SK-N-SH treated with all-trans-retinoic acid at 6 μM for 48 hours (cell line): ENCODE measurements at regions not wholly inside any gene's neighbourhood (a gene's known extent, or its start where the extent isn't known, plus 50 kb on each side); places are given as distances from the start of the nearest gene placed in this dataset.

Experiments
- ATAC-seq: fragments of 200-7000 bp; cut with Tn5 transposase; 3 replicates; pipeline ENCODE4 v1.9.1; 2020; ENCODE audit warnings: mild to moderate bottlenecking, moderate library complexity
- ARNTL ChIP-seq: fragments of 450-650 bp; formaldehyde crosslinking; IDR thresholded peaks from 2 replicates; pipeline ENCODE4 v1.5.0; 2020; ENCODE audit warnings: low read depth, mild to moderate bottlenecking, moderate library complexity, borderline replicate concordance
- BACH2 ChIP-seq: fragments of 250-450 bp; sonication (Bioruptor Pico); IDR thresholded peaks from 2 replicates; pipeline ENCODE4 v1.9.0; 2021; ENCODE audit warnings: mild to moderate bottlenecking, borderline replicate concordance
- CREB5 ChIP-seq: fragments of 250-450 bp; sonication (Bioruptor Pico); IDR thresholded peaks from 2 replicates; pipeline ENCODE4 v1.5.1; 2020; ENCODE audit warnings: low read depth, mild to moderate bottlenecking, moderate library complexity
- CSDC2 ChIP-seq: fragments of 250-450 bp; sonication (Bioruptor Pico); IDR thresholded peaks from 2 replicates; pipeline ENCODE4 v1.5.0; 2020; ENCODE audit warnings: mild to moderate bottlenecking, moderate library complexity
- CSRNP3 ChIP-seq: fragments of 250-450 bp; sonication (Bioruptor Pico); IDR thresholded peaks from 2 replicates; pipeline ENCODE4 v1.5.1; 2021; ENCODE audit warnings: mild to moderate bottlenecking, moderate library complexity
- ESRRG ChIP-seq: fragments of 250-450 bp; sonication (Bioruptor Pico); IDR thresholded peaks from 2 replicates; pipeline ENCODE4 v1.6.1; 2021; ENCODE audit warnings: mild to moderate bottlenecking
- GLIS3 ChIP-seq: fragments of 250-450 bp; sonication (Bioruptor Pico); IDR thresholded peaks from 2 replicates; pipeline ENCODE4 v1.5.0; 2020; ENCODE audit warnings: mild to moderate bottlenecking, moderate library complexity
- ISL1 ChIP-seq: fragments of 250-450 bp; sonication (Bioruptor Pico); IDR thresholded peaks from 2 replicates; pipeline ENCODE4 v2.1.2; 2022; ENCODE audit warnings: mild to moderate bottlenecking, moderate library complexity
- OSR1 ChIP-seq: fragments of 250-450 bp; sonication (Bioruptor Pico); IDR thresholded peaks from 2 replicates; pipeline ENCODE4 v1.8.0; 2022; ENCODE audit warnings: moderate library complexity, mild to moderate bottlenecking, inconsistent platforms
- PATZ1 ChIP-seq: fragments of 250-450 bp; sonication (Bioruptor Pico); IDR thresholded peaks from 2 replicates; pipeline ENCODE4 v1.8.0; 2020; ENCODE audit warnings: mild to moderate bottlenecking, moderate library complexity, borderline replicate concordance
- POU6F1 ChIP-seq: fragments of 250-450 bp; sonication (Bioruptor Pico); IDR thresholded peaks from 2 replicates; pipeline ENCODE4 v1.8.0; 2021; ENCODE audit warnings: low read depth, mild to moderate bottlenecking, moderate library complexity, borderline replicate concordance
- RARB ChIP-seq: fragments of 250-450 bp; sonication (Bioruptor Pico); IDR thresholded peaks from 2 replicates; pipeline ENCODE4 v1.8.0; 2021; ENCODE audit warnings: mild to moderate bottlenecking, moderate library complexity
- SNAI2 ChIP-seq: fragments of 250-450 bp; sonication (Bioruptor Pico); IDR thresholded peaks from 2 replicates; pipeline ENCODE4 v1.5.0; 2020; ENCODE audit warnings: mild to moderate bottlenecking, moderate library complexity
- TCF4 ChIP-seq: fragments of 250-450 bp; sonication (Bioruptor Pico); IDR thresholded peaks from 2 replicates; pipeline ENCODE4 v1.8.0; 2021; ENCODE audit warnings: mild to moderate bottlenecking, moderate library complexity, borderline replicate concordance
- TOX ChIP-seq: fragments of 250-450 bp; sonication (Bioruptor Pico); IDR thresholded peaks from 2 replicates; pipeline ENCODE4 v1.8.0; 2021; ENCODE audit warnings: mild to moderate bottlenecking, moderate library complexity, borderline replicate concordance
- TSHZ2 ChIP-seq: fragments of 250-450 bp; sonication (Bioruptor Pico); IDR thresholded peaks from 2 replicates; pipeline ENCODE4 v1.5.0; 2020; ENCODE audit warnings: mild to moderate bottlenecking, moderate library complexity
- ZFP3 ChIP-seq: fragments of 250-450 bp; sonication (Bioruptor Pico); IDR thresholded peaks from 2 replicates; pipeline ENCODE4 v1.5.0; 2020; ENCODE audit warnings: mild to moderate bottlenecking, moderate library complexity
- ZFP30 ChIP-seq: fragments of 450-650 bp; formaldehyde crosslinking; IDR thresholded peaks from 2 replicates; pipeline ENCODE4 v1.5.0; 2022; ENCODE audit warnings: mild to moderate bottlenecking, moderate library complexity
- ZNF565 ChIP-seq: fragments of 450-650 bp; formaldehyde crosslinking; conservative IDR thresholded peaks from 2 replicates; pipeline ENCODE4 v1.5.0; 2020; ENCODE audit warnings: low read depth, mild to moderate bottlenecking, moderate library complexity
- ZNF70 ChIP-seq: fragments of 450-650 bp; formaldehyde crosslinking; IDR thresholded peaks from 2 replicates; pipeline ENCODE4 v1.5.0; 2020; ENCODE audit warnings: mild to moderate bottlenecking, moderate library complexity
- ZNF8 ChIP-seq: fragments of 450-650 bp; formaldehyde crosslinking; IDR thresholded peaks from 2 replicates; pipeline ENCODE4 v1.5.0; 2020; ENCODE audit warnings: mild to moderate bottlenecking, moderate library complexity

- no peak for ATAC-seq
- TF ChIP-seq ZNF8 (CRISPR knock-in tag) (no peak), CREB5 (CRISPR knock-in tag) (no peak), BACH2 (CRISPR knock-in tag) (no peak), CSRNP3 (CRISPR knock-in tag) (no peak), ZNF565 (CRISPR knock-in tag) (no peak), TSHZ2 (CRISPR knock-in tag) (no peak), ESRRG (CRISPR knock-in tag) (no peak), ZFP30 (CRISPR knock-in tag) (no peak), SNAI2 (no peak), ISL1 (no peak), POU6F1 (CRISPR knock-in tag) (no peak), TCF4 (no peak), ZFP3 (CRISPR knock-in tag) (no peak), RARB (CRISPR knock-in tag) (no peak)
Observed at GRCh38 chrX:68980906-68981616, 152.2 kb downstream of the EFNB1 start.

GRCh38 chrX:68978655-68979054, 149.8 kb downstream of the EFNB1 start:
- no peak for TF ChIP-seq TCF4
- no peak for TF ChIP-seq ZNF70
- TF ChIP-seq SNAI2 = no peak
- no peak for TF ChIP-seq ARNTL (CRISPR knock-in tag)
- no peak for TF ChIP-seq BACH2 (CRISPR knock-in tag)
- no peak for TF ChIP-seq POU6F1 (CRISPR knock-in tag)
- no peak for TF ChIP-seq ZFP3 (CRISPR knock-in tag)
- TF ChIP-seq PATZ1 (CRISPR knock-in tag) = no peak
- ATAC-seq = no peak

- TF ChIP-seq ISL1 (no peak), OSR1 (CRISPR knock-in tag) (no peak), CSDC2 (CRISPR knock-in tag) (no peak), TOX (CRISPR knock-in tag) (no peak), GLIS3 (CRISPR knock-in tag) (no peak)
- TF ChIP-seq, all 23 proteins: peak for 0
- peak; percentile 82 for ATAC-seq
Observed at GRCh38 chrX:68978255-68978654, 149.4 kb downstream of the EFNB1 start.
